Heart left ventricle (tissue), 13 donors: ENCODE measurements at regions not wholly inside any gene's neighbourhood (a gene's known extent, or its start where the extent isn't known, plus 50 kb on each side); places are given as distances from the start of the nearest gene placed in this dataset.

Experiments used
- CTCF ChIP-seq, 12 donors: fragments of 200-600 bp; sonication (generic) in 4 of 12; IDR thresholded peaks; one replicate each; pipeline versions ENCODE4 v1.5.0 to v1.8.0; 2018 to 2022; ENCODE audit warnings: antibody characterized with exemption in 12 of 12, mild to moderate bottlenecking in 5 of 12
- POLR2A ChIP-seq, 2 donors: fragments of 450-650 bp; IDR thresholded peaks; one replicate each; pipeline ENCODE4 v1.6.1; 2017; ENCODE audit warnings: antibody characterized with exemption in 2 of 2, mild to moderate bottlenecking in 2 of 2, moderate library complexity in 2 of 2
- donor health status: ischemic (EF 13 %, LVEDD 7.1; RV severe dilation, severe dysfunction).
- donor health status: DM: no; HTN: yes; CAD: no.
- donor health status: DM: no; HTN: no; CAD: no.
- donor health status: ischemic (EF 25% LVEDD 6.9; RV normal size, moderate dysfunction).
- donor health status: ischemic (EF 25% LVEDD 5.7; RV mildly dilated, moderate dysfunction).
- donor health status: ischemic (EF 35%, LVEDD 5.7; RV mildly dilated, moderate dysfunction).
- donor health status: nonischemic (EF 11% LVEDD 7.7; RV severe dilation, severe dysfunction).
- donor health status: DM: yes; HTN: yes; CAD: no.
- donor health status: PGD.
- donor health status: ischemic (EF 29% LVEDD 5.4; RV normal size, mild dysfunction).
- donor health status: nonischemic (EF 23%, LVEDD 6.1; RV moderate dilation, normal function).

- TF ChIP-seq CTCF (IDR thresholded peaks at IDR 0.05) = no peak
- no peak for TF ChIP-seq POLR2A (IDR thresholded peaks at IDR 0.05)
These were observed 322.6 kb upstream of the NECTIN3 start for GRCh38 chr3:110749006-110749405.
